Stomach (tissue), 8 donors: ENCODE measurements at regions not wholly inside any gene's neighbourhood (a gene's known extent, or its start where the extent isn't known, plus 50 kb on each side); places are given as distances from the start of the nearest gene placed in this dataset.

Experiments
- DNase-seq, 2 donors: peaks; one replicate each; pipeline versions ENCODE4 v3.0.0 to v3.0.0-alpha.2; 2013 to 2019
- H3K27ac ChIP-seq, 5 donors: fragments of 200-600 bp in 4 of 5; sonication (generic) in 4 of 5; one replicate each; pipeline ENCODE4 v1.5.1; 2013 to 2019; ENCODE audit warnings: mild to moderate bottlenecking in 1 of 5, moderate library complexity in 1 of 5
- H3K27me3 ChIP-seq, 3 donors: fragments of 200-600 bp; sonication (generic); one replicate each; pipeline ENCODE4 v1.5.1; 2017 to 2019; ENCODE audit warnings: mixed run types in 1 of 3
- H3K36me3 ChIP-seq, 4 donors: fragments of 200-600 bp; sonication (generic); 1 replicate in 3 of 4; 2 replicates in 1 of 4; pipeline ENCODE4 v1.5.1; 2016 to 2019
- H3K4me1 ChIP-seq, 4 donors: fragments of 200-600 bp; sonication (generic); one replicate each; pipeline ENCODE4 v1.5.1; 2016 to 2019
- H3K4me3 ChIP-seq, 4 donors: fragments of 200-600 bp; sonication (generic) in 3 of 4; one replicate each; pipeline ENCODE4 v1.5.1; 2016 to 2019; ENCODE audit warnings: mild to moderate bottlenecking in 1 of 4
- H3K9me3 ChIP-seq, 4 donors: fragments of 200-600 bp; sonication (generic); one replicate each; pipeline ENCODE4 v1.5.1; 2016 to 2019
- EP300 ChIP-seq: sonication (generic); formaldehyde crosslinking; IDR thresholded peaks from one replicate; pipeline ENCODE4 v1.6.1; 2017; ENCODE audit warnings: antibody characterized with exemption
- POLR2A ChIP-seq, 4 donors: fragments of 450-650 bp; IDR thresholded peaks; one replicate each; pipeline ENCODE4 v1.6.1; 2016; ENCODE audit warnings: antibody characterized with exemption in 4 of 4, control low read depth in 2 of 4, mild to moderate bottlenecking in 1 of 4, moderate library complexity in 1 of 4
- POLR2AphosphoS5 ChIP-seq, 3 donors: sonication (generic); formaldehyde crosslinking; IDR thresholded peaks; one replicate each; pipeline ENCODE4 v1.6.1; 2016; ENCODE audit warnings: antibody characterized with exemption in 3 of 3
- WGBS, 5 donors: extraction: QIAGEN DNeasy Blood & Tissue Kit in 3 of 5; methylation state at CpG; one replicate each; pipeline versions ENCODE4 v1.1.5 to v1.1.7; 2013 to 2018; 5-methylcytosine and 5-hydroxymethylcytosine counted together
- intact Hi-C: fragments of 100-400 bp; cut with DNase I; formaldehyde crosslinking; loops from one replicate; pipeline ENCODE4 v1.15.1; 2023; ENCODE audit warnings: low total_unique reads
- TF ChIP-seq, protein P1 (sequence below), 7 experiments: fragments of 450-650 bp in 4 of 7; fragments of 200-600 bp in 3 of 7; sonication (generic) in 3 of 7; IDR thresholded peaks; one replicate each; pipeline ENCODE4 v1.5.1; 2016 to 2019; ENCODE audit warnings: antibody characterized with exemption in 7 of 7, control low read depth in 2 of 7, mild to moderate bottlenecking in 1 of 7
- donor health status: healthy with polysubstance abuse.
- donor health status: Bipolar disorder and iron deficiency.
- donor health status: healthy.

GRCh38 chr1:88179943-88180342 lies 504.1 kb upstream of the PKN2 start:
- TF ChIP-seq, protein P1, sequence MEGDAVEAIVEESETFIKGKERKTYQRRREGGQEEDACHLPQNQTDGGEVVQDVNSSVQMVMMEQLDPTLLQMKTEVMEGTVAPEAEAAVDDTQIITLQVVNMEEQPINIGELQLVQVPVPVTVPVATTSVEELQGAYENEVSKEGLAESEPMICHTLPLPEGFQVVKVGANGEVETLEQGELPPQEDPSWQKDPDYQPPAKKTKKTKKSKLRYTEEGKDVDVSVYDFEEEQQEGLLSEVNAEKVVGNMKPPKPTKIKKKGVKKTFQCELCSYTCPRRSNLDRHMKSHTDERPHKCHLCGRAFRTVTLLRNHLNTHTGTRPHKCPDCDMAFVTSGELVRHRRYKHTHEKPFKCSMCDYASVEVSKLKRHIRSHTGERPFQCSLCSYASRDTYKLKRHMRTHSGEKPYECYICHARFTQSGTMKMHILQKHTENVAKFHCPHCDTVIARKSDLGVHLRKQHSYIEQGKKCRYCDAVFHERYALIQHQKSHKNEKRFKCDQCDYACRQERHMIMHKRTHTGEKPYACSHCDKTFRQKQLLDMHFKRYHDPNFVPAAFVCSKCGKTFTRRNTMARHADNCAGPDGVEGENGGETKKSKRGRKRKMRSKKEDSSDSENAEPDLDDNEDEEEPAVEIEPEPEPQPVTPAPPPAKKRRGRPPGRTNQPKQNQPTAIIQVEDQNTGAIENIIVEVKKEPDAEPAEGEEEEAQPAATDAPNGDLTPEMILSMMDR (IDR thresholded peaks at IDR 0.05): no peak
- no peak for TF ChIP-seq EP300
- no peak for TF ChIP-seq POLR2AphosphoS5 (IDR thresholded peaks at IDR 0.05)
- no peak for TF ChIP-seq POLR2A (IDR thresholded peaks at IDR 0.05)
- Histone ChIP-seq H3K36me3 (no peaks in the 10 kb centered on the region), H3K4me1 (peaks cover 3 to 23% (median 4%) of the 10 kb centered on the region in 4 donors), H3K27me3 (no peaks in the 10 kb centered on the region), H3K27ac (no peak overlapping the region), H3K4me3 (no peak overlapping the region), H3K9me3 (no peaks in the 10 kb centered on the region)
- intact Hi-C loops: no loop called here
- DNase-seq: no peak
- whole genome bisulfite sequencing, 5 donors: 36 to 63% (median 55%) methylated on average over 5 of the region's 5 CpGs

DNA sequence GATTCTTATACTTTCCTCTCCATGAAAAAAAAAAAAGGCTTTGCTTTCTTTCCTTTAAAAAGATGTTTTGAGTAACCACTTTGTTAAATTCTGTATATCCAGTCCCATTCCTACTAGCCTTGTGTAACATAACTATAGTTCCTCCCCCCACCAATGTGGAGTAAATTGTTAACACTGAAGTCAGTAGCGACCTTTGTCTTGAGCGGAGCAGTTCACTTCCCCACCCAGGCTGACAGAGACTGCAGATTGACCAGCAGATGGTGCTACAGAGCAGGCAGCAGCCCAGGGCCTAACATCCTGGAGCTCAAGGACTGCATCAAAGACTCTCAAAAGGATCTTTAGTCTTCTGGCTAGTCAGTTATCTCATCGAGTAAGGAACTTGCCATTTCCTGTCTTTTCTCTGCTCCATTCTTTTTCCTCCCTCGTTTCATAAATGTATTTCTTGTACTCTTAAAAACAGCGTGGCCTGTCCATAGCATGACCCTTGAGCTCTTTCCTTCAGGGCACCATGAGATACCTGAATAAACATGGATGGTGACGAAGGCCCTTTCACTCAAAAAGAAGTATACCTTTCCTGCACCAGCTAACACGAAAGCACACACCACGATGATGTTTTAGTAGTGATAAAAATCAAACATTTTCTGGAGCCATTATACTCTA lies 503.5 kb upstream of the PKN2 start:
- Histone ChIP-seq H3K27ac (no peak overlapping the region), H3K9me3 (no peaks in the 10 kb centered on the region), H3K4me3 (no peak overlapping the region), H3K36me3 (no peaks in the 10 kb centered on the region), H3K27me3 (no peaks in the 10 kb centered on the region), H3K4me1 (peaks cover 0 to 18% (median 0%) of the 10 kb centered on the region in 4 donors)
- intact Hi-C loops: no loop called here
- 22 to 33% (median 28%) methylated on average over 8 of the region's 8 CpGs for WGBS, 5 donors
- DNase-seq: peak; percentile 69 to 95
- TF ChIP-seq POLR2A (IDR thresholded peaks at IDR 0.05) (no peak), EP300 (no peak), POLR2AphosphoS5 (IDR thresholded peaks at IDR 0.05) (peak in 1 of 3 donors; percentile 48)
- TF ChIP-seq, protein P1 (IDR thresholded peaks at IDR 0.05): peak in 5 of 7 experiments; percentile 57 to 82 (median 73)

DNA sequence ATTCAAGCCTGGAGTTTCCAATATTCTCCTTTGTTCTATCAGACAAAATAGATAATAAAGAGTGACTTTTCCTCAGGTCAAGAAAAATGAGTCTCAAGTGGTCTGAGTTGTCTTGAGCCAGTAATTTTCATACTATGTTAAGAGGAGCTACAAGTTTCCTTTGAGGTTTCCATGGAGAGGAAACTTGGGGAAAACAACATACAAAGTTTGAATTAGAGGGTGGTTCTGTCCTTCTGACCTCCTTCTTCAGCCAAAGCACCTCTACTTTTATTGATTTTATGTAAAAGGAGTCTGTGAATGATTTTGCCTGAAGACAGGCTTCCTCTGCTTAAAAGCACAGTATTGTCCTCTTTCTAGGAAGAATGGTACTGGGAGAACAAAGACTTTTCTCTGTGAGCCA lies 497.2 kb upstream of the PKN2 start:
- TF ChIP-seq POLR2AphosphoS5 (IDR thresholded peaks at IDR 0.05) (no peak), EP300 (no peak), POLR2A (IDR thresholded peaks at IDR 0.05) (no peak)
- TF ChIP-seq, protein P1 (IDR thresholded peaks at IDR 0.05): no peak
- intact Hi-C loops: no loop called here
- H3K4me1 ChIP-seq: no peaks in the 10 kb centered on the region
- H3K9me3 ChIP-seq: no peaks in the 10 kb centered on the region
- no peaks in the 10 kb centered on the region for H3K36me3 ChIP-seq
- DNase-seq: no peak
- no peak overlapping the region for H3K4me3 ChIP-seq
- H3K27me3 ChIP-seq: no peaks in the 10 kb centered on the region
- H3K27ac ChIP-seq: no peak overlapping the region

DNA sequence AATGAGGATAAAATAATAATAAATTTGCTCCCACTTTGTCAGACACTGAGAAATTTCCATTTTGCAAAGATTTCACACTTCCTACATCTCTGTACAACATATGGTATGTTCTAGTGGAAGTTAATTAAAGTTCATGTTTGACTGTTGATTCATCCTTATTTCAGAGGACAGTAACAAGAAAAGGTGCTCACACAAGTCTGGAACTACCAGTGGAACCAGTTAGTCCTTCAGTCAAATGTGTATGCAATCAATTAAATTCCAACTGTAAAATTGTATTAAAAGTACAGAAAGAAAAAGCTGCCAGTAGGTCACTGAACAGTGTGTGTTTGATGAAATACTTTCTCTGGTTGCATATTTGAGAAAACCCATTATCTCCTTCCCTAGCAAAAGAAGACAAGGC lies 496.0 kb upstream of the PKN2 start:
- DNase-seq: no peak
- no peaks in the 10 kb centered on the region for H3K27me3 ChIP-seq
- no peak overlapping the region for H3K27ac ChIP-seq
- H3K9me3 ChIP-seq: no peaks in the 10 kb centered on the region
- no peak overlapping the region for H3K4me3 ChIP-seq
- intact Hi-C loops: no loop called here
- H3K4me1 ChIP-seq: no peaks in the 10 kb centered on the region
- H3K36me3 ChIP-seq: no peaks in the 10 kb centered on the region
- TF ChIP-seq POLR2AphosphoS5 (IDR thresholded peaks at IDR 0.05) (no peak), EP300 (no peak), POLR2A (IDR thresholded peaks at IDR 0.05) (no peak)
- TF ChIP-seq, protein P1 (IDR thresholded peaks at IDR 0.05): no peak
